NCI-H128 (cell line): ENCODE measurements at regions not wholly inside any gene's neighbourhood (a gene's known extent, or its start where the extent isn't known, plus 50 kb on each side); places are given as distances from the start of the nearest gene placed in this dataset.

Experiments used
- DNase-seq: peaks from one replicate; lab custom pipeline; 2025; ENCODE audit not compliant: unreplicated experiment; lab: John Stamatoyannopoulos, UW

GRCh38 chr4:41426539-41426938 is 111.4 kb upstream of the LIMCH1 start:
- no peak for DNase-seq

- no peak for DNase-seq
These were observed 110.6 kb upstream of the LIMCH1 start for GRCh38 chr4:41427306-41427882.

- DNase-seq = no peak
These were observed 109.9 kb upstream of the LIMCH1 start for GRCh38 chr4:41427931-41428600.

- no peak for DNase-seq
These were observed 109.2 kb upstream of the LIMCH1 start for GRCh38 chr4:41428601-41429279.

- DNase-seq = no peak
These were observed 108.7 kb upstream of the LIMCH1 start for GRCh38 chr4:41429280-41429669.

GRCh38 chr4:41430792-41431191 is 107.2 kb upstream of the LIMCH1 start:
- DNase-seq = no peak

- no peak for DNase-seq
These were observed 106.7 kb upstream of the LIMCH1 start for GRCh38 chr4:41431276-41431675.

GRCh38 chr4:41432219-41432618 is 105.7 kb upstream of the LIMCH1 start:
- DNase-seq = no peak

- no peak for DNase-seq
These were observed 105.1 kb upstream of the LIMCH1 start for GRCh38 chr4:41432881-41433280.

GRCh38 chr4:41433361-41433760 is 104.6 kb upstream of the LIMCH1 start:
- no peak for DNase-seq

- DNase-seq = no peak
These were observed 102.4 kb upstream of the LIMCH1 start for GRCh38 chr4:41435510-41435909.

- DNase-seq = no peak
These were observed 101.5 kb upstream of the LIMCH1 start for GRCh38 chr4:41436419-41436818.

- DNase-seq = no peak
These were observed 100.8 kb upstream of the LIMCH1 start for GRCh38 chr4:41437111-41437536.

- no peak for DNase-seq
These were observed 99.0 kb upstream of the LIMCH1 start for GRCh38 chr4:41438931-41439297.

GRCh38 chr4:41442810-41443209 is 95.1 kb upstream of the LIMCH1 start:
- DNase-seq = no peak

GRCh38 chr4:41443340-41444079 is 94.4 kb upstream of the LIMCH1 start:
- DNase-seq = no peak

- DNase-seq = no peak
These were observed 91.6 kb upstream of the LIMCH1 start for GRCh38 chr4:41446391-41446790.

- DNase-seq = no peak
These were observed 90.8 kb upstream of the LIMCH1 start for GRCh38 chr4:41446981-41447725.

- DNase-seq = no peak
These were observed 89.0 kb upstream of the LIMCH1 start for GRCh38 chr4:41448934-41449333.

- no peak for DNase-seq
These were observed 86.0 kb upstream of the LIMCH1 start for GRCh38 chr4:41451961-41452360.
